ENCODE measurements at regions not wholly inside any gene's neighbourhood (a gene's known extent, or its start where the extent isn't known, plus 50 kb on each side); places are given as distances from the start of the nearest gene placed in this dataset.

DNA sequence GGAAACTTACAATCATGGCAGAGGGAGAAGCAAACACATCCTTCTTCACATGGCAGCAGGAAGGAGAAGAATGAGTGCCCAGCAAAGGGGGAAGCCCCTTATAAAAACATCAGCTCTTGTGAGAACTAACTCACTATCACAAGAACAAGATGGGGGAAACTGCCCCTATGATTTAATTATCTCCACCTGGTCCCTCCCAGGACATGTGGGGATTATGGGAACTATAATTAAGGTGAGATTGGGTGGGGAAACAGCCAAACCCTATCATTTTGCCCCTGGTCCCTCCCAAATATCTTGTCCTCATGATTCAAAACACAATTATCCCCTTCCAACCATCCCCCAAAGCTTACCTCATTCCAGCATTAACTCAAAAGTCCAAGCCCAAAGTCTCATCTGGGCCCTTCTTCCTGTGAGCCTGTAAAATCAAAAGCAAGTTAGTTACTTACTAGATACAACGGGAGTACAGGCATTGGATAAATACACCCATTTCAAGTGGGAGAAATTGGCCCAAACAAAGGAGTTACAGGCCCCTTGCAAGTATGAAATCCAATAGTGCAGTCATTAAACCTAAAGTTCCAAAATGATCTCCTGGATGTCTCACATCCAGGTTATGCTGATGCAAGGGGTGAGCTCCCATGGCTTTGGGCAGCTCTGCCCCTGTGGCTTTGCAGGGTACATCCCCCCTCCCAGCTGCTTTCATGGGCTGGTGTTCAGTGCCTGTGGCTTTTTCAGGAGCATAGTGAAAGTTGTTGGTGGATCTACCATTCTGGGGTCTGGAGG, 122.3 kb downstream of the MYCN start:
- TF ChIP-seq CTCF (IDR thresholded peaks at IDR 0.05; ENCODE audit: insufficient read depth, low read length, poor library complexity, severe bottlenecking): no peak
- TF ChIP-seq EZH2phosphoT487 (conservative IDR thresholded peaks at IDR 0.05; ENCODE audit: low read length): no peak
